ENCODE measurements at regions not wholly inside any gene's neighbourhood (a gene's known extent, or its start where the extent isn't known, plus 50 kb on each side); places are given as distances from the start of the nearest gene placed in this dataset.

GRCh38 chrX:80098038-80098437 lies 83.5 kb downstream of the TBX22 start:
- no TSS peak for BruUV-seq (replicated peaks)
- TF ChIP-seq EZH2 (IDR thresholded peaks at IDR 0.05; ENCODE audit: borderline replicate concordance, low read depth, low read length, poor library complexity, severe bottlenecking) (no peak), CTCF (conservative IDR thresholded peaks at IDR 0.05; ENCODE audit: low read depth, low read length) (no peak)
- Histone ChIP-seq H3K4me3 (ENCODE audit: low read depth, low read length, poor library complexity, severe bottlenecking) (no peak overlapping the region), H3K27ac (ENCODE audit: low read depth, low read length, poor library complexity, severe bottlenecking) (no peak overlapping the region), H3K9me3 (ENCODE audit: low read depth, low read length, poor library complexity, severe bottlenecking) (no peaks in the 10 kb centered on the region), H3K36me3 (ENCODE audit: insufficient read depth, low read length, poor library complexity, severe bottlenecking) (no peaks in the 10 kb centered on the region), H3K4me1 (ENCODE audit: insufficient read depth, low read length, poor library complexity, severe bottlenecking) (no peaks in the 10 kb centered on the region), H3K27me3 (replicated peaks; ENCODE audit: insufficient read depth, low read depth, low read length, poor library complexity) (no peaks in the 10 kb centered on the region)
- intact Hi-C loops (cut with micrococcal nuclease; ENCODE audit: unreplicated experiment) = no loop called here
- POLR2A ChIA-PET (ENCODE audit: low non-redundant PET) = no interaction called here
- no peak for DNase-seq (ENCODE audit: low spot score)
- CTCF ChIA-PET = no interaction called here

- TF ChIP-seq EZH2 (IDR thresholded peaks at IDR 0.05; ENCODE audit: borderline replicate concordance, low read depth, low read length, poor library complexity, severe bottlenecking) (no peak), CTCF (conservative IDR thresholded peaks at IDR 0.05; ENCODE audit: low read depth, low read length) (no peak)
- Histone ChIP-seq H3K36me3 (ENCODE audit: insufficient read depth, low read length, poor library complexity, severe bottlenecking) (no peaks in the 10 kb centered on the region), H3K27me3 (replicated peaks; ENCODE audit: insufficient read depth, low read depth, low read length, poor library complexity) (no peaks in the 10 kb centered on the region), H3K27ac (ENCODE audit: low read depth, low read length, poor library complexity, severe bottlenecking) (no peak overlapping the region), H3K9me3 (ENCODE audit: low read depth, low read length, poor library complexity, severe bottlenecking) (no peaks in the 10 kb centered on the region), H3K4me3 (ENCODE audit: low read depth, low read length, poor library complexity, severe bottlenecking) (no peak overlapping the region), H3K4me1 (ENCODE audit: insufficient read depth, low read length, poor library complexity, severe bottlenecking) (no peaks in the 10 kb centered on the region)
- intact Hi-C loops (cut with micrococcal nuclease; ENCODE audit: unreplicated experiment) = no loop called here
- POLR2A ChIA-PET (ENCODE audit: low non-redundant PET) = no interaction called here
- DNase-seq (ENCODE audit: low spot score) = no peak
- no TSS peak for BruUV-seq (replicated peaks)
- CTCF ChIA-PET = interaction anchor here (0.6 kb wide), 1 partner anchor 1100 kb away, joined by 5 read pairs; no protein-coding TSS in a partner anchor
Measured at GRCh38 chrX:80120335-80120734, 105.8 kb downstream of the TBX22 start.

- H3K27ac ChIP-seq (ENCODE audit: low read depth, low read length, poor library complexity, severe bottlenecking) = no peak overlapping the region
- ChIA-PET POLR2A (ENCODE audit: low non-redundant PET) (no interaction called here), CTCF (no interaction called here)
- no peaks in the 10 kb centered on the region for H3K9me3 ChIP-seq (ENCODE audit: low read depth, low read length, poor library complexity, severe bottlenecking)
- no peaks in the 10 kb centered on the region for H3K27me3 ChIP-seq (replicated peaks; ENCODE audit: insufficient read depth, low read depth, low read length, poor library complexity)
- no peak overlapping the region for H3K4me3 ChIP-seq (ENCODE audit: low read depth, low read length, poor library complexity, severe bottlenecking)
- no TSS peak for BruUV-seq (replicated peaks)
- H3K36me3 ChIP-seq (ENCODE audit: insufficient read depth, low read length, poor library complexity, severe bottlenecking) = no peaks in the 10 kb centered on the region
- no peaks in the 10 kb centered on the region for H3K4me1 ChIP-seq (ENCODE audit: insufficient read depth, low read length, poor library complexity, severe bottlenecking)
- DNase-seq (ENCODE audit: low spot score) = no peak
- intact Hi-C loops (cut with micrococcal nuclease; ENCODE audit: unreplicated experiment) = no loop called here
- TF ChIP-seq EZH2 (IDR thresholded peaks at IDR 0.05; ENCODE audit: borderline replicate concordance, low read depth, low read length, poor library complexity, severe bottlenecking) (no peak), CTCF (conservative IDR thresholded peaks at IDR 0.05; ENCODE audit: low read depth, low read length) (no peak)
Measured at GRCh38 chrX:80138938-80139337, 124.4 kb downstream of the TBX22 start.

All from A673 (cell line).